GM21367 (cell line): ENCODE measurements at regions not wholly inside any gene's neighbourhood (a gene's known extent, or its start where the extent isn't known, plus 50 kb on each side); places are given as distances from the start of the nearest gene placed in this dataset.

Source experiments
- ATAC-seq: cut with Tn5 transposase; IDR thresholded peaks from one replicate; pipeline ENCODE4 v1.9.1; 2021; ENCODE audit not compliant: unreplicated experiment

- ATAC-seq, result no peak
Observed at GRCh38 chr6:40082278-40083043, 148.2 kb upstream of the MOCS1 start.

- no peak for ATAC-seq
Observed at GRCh38 chr6:40077736-40078135, 143.5 kb upstream of the MOCS1 start.

DNA sequence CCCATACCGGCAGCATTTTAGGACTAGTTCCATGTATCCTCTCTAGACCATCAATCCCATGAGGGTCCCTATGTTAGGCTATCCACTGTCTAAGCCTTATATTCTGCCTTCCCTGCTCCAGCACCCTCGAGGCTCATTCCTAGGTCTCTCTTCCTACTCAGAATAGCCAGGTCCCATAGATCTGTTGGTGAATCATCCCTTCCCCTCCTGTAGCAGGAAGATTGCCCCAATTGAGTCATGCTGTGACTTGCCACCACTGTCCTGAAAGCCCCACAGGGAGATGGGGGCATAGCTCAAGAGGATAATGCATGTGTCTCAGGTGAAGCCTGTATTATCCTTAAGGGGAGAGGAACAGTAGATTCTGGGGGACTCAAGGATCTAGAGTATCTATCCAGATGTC is 143.1 kb upstream of the MOCS1 start:
- no peak for ATAC-seq

DNA sequence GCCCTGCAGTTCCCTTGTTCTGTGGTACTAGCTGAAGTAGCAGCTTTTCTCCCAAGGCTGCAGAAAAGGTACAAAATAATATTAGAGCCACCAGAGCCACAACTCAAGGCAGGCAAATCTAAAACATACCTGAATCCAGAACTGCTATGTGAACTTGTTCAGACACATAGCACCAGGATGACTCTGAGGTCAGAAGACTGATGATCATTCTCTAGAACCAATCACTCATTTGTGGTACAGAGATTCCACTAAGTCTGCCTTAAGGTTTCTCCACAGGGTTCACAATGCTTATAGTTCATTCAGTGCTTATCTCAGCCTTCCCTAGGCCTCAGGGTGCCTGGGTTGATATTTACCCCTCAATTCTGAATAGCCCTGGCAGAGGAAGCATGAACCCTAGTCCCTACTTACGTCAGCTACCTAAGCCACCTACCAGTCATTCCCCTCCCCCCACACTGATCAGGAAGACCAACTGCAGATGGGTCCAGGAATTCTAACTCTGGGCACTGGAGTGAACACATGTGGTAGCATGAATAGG is 140.9 kb upstream of the MOCS1 start:
- no peak for ATAC-seq

- no peak for ATAC-seq
Observed at GRCh38 chr6:40074306-40075055, 140.2 kb upstream of the MOCS1 start.

DNA sequence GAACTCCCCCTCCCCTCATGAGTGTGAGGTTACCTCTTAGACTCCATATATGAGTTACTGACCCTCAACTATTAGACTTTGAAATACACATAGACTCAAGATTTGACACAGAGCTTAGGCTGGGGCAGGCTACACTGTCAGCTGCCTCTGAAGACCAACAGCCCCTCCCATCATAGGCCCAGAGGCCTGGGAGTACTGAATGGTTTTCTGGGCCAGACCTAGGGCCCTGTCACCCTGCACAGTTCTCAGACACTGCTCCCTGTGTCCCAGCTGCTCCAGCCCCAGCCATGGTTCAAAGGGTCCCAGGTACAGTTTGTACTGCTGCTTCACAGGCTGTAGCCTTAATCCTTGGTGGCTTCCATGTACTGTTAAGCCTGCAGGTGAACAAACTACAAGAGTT is 132.1 kb upstream of the MOCS1 start:
- ATAC-seq, result no peak

- ATAC-seq, result no peak
Observed at GRCh38 chr6:40056865-40057264, 122.6 kb upstream of the MOCS1 start.

- no peak for ATAC-seq
Observed at GRCh38 chr6:40054602-40055001, 120.3 kb upstream of the MOCS1 start.

DNA sequence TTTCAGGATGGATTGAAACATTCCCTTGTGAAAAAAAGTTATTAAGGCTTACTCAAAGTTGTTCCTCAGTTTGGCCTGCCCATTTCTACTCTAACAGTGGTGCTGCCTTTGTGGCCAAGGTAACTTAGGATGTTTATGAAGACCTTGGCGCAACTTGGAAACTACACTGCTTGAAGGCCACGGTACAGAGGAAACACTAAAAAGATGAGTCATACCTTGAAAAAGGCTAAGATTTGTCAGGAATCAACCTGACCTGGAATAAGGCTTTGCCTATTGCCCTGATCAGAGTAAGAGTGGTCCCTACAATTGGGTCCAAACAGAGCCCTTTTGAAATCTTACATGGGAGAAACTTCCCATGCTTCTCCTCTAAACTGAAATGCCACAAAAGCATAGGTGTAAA is 119.9 kb upstream of the MOCS1 start:
- no peak for ATAC-seq

DNA sequence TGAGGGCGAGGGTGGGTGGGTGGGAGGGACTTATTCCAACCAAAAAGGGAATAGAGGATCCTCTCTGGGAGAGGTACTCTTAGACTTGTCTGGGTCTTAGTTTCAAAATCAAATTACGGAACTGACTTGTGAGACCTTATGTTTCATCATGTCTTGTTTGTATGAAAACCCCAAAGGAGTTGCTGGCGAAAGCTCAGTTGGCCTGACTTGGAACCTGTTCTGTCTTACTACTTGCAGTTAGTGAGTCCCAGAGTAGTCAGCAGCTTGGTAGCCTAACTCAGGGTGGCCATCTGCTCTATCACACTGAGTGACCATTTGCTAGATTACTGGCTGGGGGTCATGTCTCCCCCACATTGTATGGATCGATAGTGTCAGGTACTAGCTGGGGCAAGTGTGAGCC is 114.9 kb upstream of the MOCS1 start:
- no peak for ATAC-seq

DNA sequence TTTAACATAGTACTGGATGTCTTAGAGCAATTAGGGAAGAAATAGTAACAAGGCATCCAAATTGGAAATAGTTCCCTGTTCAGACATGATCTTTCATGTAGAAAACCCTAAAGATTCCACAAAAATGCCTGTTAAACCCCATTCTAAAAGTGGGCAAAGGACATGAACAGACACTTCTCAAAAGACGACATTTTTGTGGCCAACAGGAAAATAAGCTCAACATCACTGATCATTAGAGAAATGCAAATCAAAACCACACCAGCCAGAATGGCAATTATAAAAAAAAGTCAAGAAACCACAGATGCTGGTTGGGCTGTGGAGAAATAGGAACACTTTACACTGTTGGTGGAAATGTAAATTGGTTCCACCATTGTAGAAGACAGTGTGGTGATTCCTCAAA is 109.9 kb upstream of the MOCS1 start:
- no peak for ATAC-seq

DNA sequence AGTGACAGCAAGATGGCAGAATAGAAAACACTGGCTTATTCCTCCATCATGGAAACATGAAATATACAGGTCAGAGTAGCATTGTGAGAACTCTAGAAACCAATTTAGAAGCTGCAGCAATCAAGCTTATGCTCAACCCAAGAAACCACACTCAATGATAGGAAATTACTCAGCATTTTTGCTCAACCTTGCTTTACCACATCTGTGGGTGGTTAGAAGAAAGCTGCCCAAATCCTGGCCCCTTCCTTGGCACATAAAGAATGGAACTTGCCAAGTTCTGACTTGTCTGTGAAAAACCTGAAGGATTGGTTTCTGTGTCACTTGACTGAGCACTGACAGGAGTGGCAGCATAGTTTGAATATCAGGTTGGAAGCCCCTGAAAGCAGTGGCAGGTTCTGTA is 108.0 kb upstream of the MOCS1 start:
- no peak for ATAC-seq

DNA sequence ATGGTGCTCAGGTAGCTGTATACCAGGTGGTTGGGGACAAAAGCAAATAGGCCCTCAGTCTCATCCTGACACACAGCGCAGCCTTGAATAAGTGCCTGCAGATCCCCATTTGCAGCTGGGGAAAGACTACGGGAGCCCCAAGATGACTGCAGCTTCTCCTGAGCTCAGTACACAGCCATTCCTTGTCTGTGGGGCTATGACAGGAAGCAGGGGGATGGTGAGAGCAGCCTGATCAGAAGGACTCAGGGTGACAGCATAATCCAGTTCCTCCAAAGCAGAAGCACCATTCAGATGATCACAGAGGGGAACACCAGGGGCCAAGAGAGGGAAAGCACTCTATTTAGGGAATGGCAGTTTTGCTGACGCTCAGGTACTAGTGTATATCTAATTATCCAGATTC is 104.8 kb upstream of the MOCS1 start:
- ATAC-seq, result no peak

DNA sequence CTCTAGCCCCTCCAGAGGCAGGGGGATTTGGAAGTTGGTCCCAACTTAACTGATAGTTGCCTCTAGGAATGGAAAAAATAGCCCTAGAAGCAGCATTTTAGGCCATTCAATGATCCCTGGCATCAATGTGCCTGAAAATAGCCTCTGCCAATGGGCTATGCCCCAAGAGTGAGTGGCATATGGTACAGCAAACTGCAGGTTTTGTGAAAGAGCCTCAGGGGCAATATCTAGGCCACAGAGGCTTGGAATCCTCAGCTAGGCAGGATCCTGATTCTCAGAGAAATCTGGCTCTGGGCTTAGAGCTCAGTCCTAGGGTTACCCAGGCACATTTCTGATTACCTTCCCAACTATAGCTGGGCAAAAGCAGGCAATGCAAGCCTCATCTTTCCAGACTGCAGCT is 104.4 kb upstream of the MOCS1 start:
- no peak for ATAC-seq

- ATAC-seq, result no peak
Observed at GRCh38 chr6:40037271-40037670, 103.0 kb upstream of the MOCS1 start.

GRCh38 chr6:40036186-40036585 is 101.9 kb upstream of the MOCS1 start:
- no peak for ATAC-seq

- ATAC-seq, result no peak
Observed at GRCh38 chr6:40028449-40028848, 94.2 kb upstream of the MOCS1 start.

- ATAC-seq, result no peak
Observed at GRCh38 chr6:40022867-40023266, 88.6 kb upstream of the MOCS1 start.

DNA sequence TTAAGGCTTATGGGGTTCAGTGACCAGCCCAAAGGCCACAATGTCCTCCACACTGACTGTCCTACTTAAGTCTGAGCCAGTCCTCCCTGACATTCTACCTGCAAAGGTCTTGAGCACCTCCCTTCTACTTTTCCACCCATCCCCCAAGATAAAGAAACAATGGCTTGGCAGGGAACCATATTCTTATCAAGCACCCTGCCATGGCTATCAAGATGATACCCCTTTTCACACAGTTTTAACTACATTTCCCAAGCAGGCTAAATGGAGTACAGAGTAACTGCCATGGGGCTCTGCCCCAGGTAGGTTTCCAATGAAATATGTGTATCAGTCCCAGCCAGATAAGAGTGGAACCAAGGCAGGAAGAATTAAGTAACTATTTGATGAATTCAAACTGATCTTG is 85.9 kb upstream of the MOCS1 start:
- ATAC-seq, result no peak

GRCh38 chr6:40015530-40015929 is 81.3 kb upstream of the MOCS1 start:
- no peak for ATAC-seq

DNA sequence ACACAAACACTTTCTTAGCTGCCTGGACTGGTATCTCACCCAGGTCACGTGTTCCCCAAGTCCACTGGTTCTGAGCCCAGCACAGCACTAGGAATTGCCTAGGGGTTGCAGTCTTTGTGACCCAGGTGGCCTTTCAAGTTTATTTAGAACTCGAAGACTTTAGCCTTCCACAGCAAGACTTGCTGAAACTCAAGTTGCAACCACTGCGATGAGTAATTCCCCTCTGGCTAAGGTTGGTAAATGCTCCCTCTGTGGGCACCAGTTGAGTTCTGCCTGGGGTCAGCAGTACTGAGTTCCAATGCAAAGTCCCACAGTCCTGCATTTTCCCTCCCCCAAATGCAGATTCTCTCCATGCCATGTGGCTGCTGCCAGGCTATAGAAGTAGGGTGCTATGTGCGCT is 77.6 kb upstream of the MOCS1 start:
- ATAC-seq, result no peak

GRCh38 chr6:40000964-40001515 is 66.8 kb upstream of the MOCS1 start:
- ATAC-seq, result no peak
